HG03039 (cell line): ENCODE measurements at regions not wholly inside any gene's neighbourhood (a gene's known extent, or its start where the extent isn't known, plus 50 kb on each side); places are given as distances from the start of the nearest gene placed in this dataset.

Experiments
- ATAC-seq: cut with Tn5 transposase; IDR thresholded peaks from one replicate; pipeline ENCODE4 v1.9.1; 2021; ENCODE audit warnings: mild to moderate bottlenecking, moderate library complexity; ENCODE audit not compliant: unreplicated experiment

GRCh38 chr22:47301820-47302475 is 539.5 kb downstream of the TBC1D22A start:
- ATAC-seq, result no peak

GRCh38 chr22:47300698-47301405 is 538.4 kb downstream of the TBC1D22A start:
- no peak for ATAC-seq

DNA sequence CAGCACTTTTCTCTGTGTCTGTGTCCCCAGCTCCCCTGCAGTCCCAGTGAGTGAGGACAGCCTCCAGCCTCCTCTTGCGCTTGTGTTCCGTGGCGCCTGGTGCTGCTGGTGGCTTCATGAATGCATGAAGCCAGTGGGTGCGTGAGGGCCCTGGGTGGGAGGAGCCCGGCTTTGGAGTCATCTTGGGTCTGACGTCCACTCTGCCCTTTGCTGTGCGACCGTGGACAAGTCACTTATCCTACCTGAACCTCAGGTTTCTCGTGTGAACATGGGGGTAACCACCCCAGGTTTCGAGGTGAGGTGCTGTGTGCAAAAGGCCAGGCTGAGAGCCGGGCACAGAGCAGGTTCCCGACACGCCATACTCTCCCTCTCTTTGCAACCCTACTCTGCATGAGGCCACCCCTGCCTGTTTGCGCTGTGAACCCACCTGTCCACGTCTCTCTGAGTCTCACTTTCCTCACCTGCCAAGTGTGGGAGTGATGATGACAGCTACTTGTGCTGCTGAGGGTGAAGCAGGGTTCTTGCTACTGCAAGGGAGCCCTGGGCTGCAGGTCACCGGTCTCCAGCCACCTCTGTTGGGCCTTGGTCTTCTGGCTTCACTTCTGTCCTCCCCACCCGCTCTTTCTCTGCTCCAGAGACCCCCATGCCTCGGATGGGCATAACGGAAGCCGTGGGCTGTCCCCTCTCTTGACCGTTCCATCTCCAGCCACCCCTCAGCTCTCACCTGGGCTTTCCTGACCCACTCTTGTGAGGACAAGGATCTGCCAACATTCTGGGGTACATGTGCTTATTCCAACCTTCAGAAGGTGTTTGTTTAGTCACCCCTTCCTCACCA is 537.6 kb downstream of the TBC1D22A start:
- no peak for ATAC-seq

- no peak for ATAC-seq
Observed at GRCh38 chr22:47299211-47299862, 536.9 kb downstream of the TBC1D22A start.

DNA sequence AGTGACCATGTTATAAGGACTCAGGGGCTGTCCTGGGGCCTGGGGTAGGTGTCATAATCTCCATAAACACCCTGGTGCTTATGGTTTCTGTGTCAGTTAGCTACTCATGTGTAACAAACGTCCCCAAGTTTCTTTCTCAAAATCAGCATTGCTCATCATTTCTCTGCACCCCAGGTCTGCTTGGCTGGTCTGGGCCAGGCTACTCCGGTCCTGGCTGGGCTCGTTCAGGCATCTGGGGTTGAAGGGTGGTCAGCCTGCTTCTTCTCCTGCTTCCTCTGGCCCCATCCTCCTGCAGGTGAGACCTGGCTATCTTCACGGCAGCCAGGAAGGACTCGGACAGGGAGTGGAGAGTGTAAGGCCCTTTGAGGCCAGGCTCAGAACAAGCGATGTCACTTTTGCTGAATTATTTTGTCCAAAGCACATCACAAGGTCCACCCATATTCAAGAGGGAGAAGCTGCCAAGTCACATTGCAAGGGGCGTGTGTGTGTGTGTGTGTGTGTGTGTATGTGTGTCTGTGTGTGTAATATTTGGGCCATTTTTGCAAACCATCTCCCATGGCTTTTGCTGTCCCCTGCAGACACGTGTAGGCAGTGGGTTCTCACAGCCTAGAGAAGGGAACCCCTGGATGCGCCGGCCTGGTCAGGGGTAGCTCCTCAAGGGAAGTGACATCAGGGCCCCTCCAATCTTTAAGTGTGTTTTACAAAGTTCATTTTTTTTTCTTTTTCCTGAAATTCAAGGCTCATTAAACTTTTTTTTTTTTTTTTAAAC is 535.8 kb downstream of the TBC1D22A start:
- ATAC-seq, result no peak

GRCh38 chr22:47297261-47298016 is 535.0 kb downstream of the TBC1D22A start:
- ATAC-seq, result no peak

DNA sequence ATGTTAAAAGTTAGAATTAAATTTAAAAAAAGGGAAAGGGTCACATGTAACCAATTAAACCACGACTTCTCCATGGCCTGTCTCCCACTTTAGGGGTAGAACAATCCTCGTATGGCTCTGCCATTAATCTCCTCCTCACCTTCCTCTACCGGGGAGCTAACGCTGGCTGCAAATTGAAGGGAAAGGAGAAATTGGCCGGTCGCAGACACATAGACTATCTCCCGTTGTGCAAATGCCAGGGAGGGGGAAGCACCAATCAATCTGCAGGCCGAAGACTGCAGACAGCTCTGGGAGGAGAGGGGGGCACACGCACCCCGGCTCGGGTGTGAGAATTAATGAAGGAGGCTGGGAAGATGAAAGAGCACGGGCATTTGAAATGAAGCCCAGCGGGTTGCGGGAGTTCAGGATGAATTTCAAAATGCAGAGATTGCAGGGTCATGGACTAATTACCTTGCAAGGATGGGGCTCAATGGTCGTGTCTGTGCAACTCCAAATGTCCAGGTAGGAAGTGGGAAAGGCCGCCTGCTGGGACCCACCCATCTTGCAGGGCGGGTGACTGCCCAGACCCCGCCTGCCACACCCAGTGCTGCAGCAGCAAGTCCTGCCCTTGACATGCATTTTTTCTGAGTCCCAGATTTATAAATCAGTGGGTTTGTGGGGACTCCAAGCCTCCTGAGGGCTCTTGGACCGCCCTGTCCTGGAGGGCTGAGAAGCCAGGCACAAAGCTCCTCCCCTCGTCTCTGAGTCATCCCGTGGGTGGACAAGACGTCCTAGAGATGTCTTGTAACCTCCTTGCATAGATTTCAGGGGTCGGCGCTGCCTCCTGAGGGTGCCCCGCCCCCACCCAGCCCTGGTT is 534.2 kb downstream of the TBC1D22A start:
- no peak for ATAC-seq

- no peak for ATAC-seq
Observed at GRCh38 chr22:47295982-47296381, 533.5 kb downstream of the TBC1D22A start.

DNA sequence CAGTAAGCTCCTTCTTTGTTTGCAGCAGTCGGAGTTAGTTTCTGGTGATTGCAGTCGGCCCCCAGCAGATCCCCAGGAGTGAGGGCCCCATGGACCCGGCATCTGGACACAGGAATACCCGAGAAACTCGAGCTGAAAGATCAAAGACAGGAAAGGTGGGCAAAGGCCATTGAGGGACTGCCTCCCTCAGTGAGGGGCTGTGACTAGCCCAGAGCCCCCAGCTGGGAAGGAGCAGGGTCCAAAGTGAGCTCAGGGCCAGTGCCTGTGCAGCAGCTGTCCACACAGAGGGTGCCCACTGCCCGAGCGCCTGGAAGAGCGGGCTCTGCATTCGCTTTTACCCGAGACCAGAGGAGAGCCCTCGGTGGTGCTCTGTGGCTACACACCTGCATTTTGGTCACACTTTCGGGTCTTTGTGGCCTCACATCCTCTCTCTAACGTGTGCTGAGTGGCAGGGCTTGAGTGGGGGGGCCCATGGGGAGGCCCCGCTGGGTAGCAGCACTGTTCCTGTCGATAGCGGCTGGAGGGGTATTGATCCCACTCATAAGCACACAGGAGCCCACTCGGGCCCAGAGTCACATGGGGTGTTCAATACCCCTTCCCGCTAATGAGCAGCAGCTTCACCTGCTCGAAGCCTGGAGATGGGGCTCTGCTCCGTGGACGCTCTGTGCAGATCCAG is 532.9 kb downstream of the TBC1D22A start:
- no peak for ATAC-seq

GRCh38 chr22:47294576-47294975 is 532.1 kb downstream of the TBC1D22A start:
- ATAC-seq, result no peak

GRCh38 chr22:47294222-47294532 is 531.7 kb downstream of the TBC1D22A start:
- no peak for ATAC-seq

GRCh38 chr22:47293368-47294221 is 531.1 kb downstream of the TBC1D22A start:
- no peak for ATAC-seq

GRCh38 chr22:47292546-47293320 is 530.3 kb downstream of the TBC1D22A start:
- ATAC-seq, result no peak

DNA sequence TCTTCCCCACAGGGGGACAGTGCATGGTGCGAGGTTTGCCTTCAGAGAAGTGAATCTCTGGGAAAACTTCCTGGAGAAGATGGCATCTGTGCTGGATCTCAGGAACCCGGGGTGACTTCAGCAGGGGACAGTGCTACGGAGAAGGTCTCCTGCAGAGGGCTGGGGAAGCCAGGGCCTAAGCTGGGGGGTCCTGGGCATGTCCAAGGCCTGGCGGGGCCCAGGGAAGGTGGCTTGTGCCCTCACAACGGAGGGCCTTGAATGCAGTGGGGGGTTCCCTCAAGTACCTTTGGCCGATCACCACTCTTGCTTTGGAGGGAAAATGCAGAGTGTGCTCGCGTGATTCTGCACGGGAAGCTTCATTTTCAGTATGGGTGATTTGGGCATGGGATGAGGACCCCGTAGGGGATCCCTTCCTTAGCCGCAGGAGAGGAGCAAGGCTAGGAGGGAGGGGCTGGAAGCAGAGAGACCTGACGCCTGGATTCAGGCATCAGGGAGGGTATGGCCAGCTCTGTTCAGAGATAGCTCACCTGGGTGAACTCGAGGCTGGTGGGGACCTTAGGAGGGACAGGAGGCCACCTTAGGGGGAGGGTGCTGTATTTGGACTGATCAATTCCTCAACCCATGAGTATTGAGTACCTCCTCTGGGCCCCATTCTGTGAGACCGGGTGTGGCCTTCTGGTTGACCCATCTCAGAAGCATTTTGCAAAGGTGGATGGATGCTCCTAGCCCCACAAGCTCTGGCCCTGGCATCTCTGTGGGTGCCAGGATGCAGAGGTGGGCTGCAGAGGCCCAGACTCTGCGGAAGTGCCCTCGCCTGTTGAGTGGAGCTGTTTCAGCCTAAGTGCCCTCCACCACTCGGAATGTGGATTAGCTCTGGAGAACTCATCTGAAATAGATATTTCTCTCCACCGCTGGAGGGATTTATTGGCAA is 529.4 kb downstream of the TBC1D22A start:
- ATAC-seq, result no peak

DNA sequence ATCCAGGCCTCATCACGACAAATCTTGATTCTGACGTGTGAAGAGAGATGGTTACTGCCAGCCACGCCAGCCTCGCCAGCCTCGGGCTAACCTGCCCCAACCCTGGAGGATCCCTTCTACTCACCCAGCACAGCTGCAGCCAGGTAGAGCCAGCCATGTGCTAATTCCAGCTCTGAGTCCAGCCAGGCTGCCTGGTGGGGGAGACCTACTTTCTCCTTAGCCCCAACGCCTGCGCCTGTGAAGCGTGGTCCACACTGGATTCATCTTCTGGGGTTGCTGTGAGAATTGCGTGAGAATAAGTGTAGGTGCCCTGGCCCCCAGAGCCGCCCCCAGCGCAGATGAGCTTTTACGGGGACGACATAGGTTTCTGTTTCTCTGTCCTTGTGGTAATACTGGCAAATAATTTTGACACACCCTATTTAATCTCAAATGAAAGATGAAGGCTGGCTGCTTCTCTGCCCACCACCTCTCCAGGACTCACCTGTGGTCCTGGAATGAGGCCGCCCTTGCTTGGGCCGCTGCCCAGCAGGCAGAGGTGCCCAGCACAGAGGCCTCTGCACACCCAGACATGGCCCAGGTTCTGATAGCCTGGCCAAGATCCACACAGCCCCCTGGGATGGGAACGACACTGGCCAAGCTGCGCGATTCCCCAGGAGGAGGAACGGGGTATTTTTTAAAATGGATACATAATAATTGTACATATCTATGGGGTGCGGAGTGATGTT is 528.4 kb downstream of the TBC1D22A start:
- no peak for ATAC-seq
